ENCODE measurements at regions not wholly inside any gene's neighbourhood (a gene's known extent, or its start where the extent isn't known, plus 50 kb on each side); places are given as distances from the start of the nearest gene placed in this dataset.
"Not testable (repeated sequence)": the region's sequence is repeated elsewhere in the genome, so short reads cannot be mapped to it uniquely, and the experiment has no call there.

GRCh38 chr7:32680259-32681173 is 185.2 kb downstream of the AVL9 start:
- no peak for DNase-seq

- DNase-seq, result no peak
Measured at GRCh38 chr7:32679192-32679591, 183.9 kb downstream of the AVL9 start.

GRCh38 chr7:32677593-32677992 is 182.3 kb downstream of the AVL9 start:
- DNase-seq, result no peak

GRCh38 chr7:32676249-32676941 is 181.1 kb downstream of the AVL9 start:
- no peak for DNase-seq

- no peak for DNase-seq
Measured at GRCh38 chr7:32673275-32673983, 178.1 kb downstream of the AVL9 start.

- DNase-seq, result no peak
Measured at GRCh38 chr7:32670110-32671025, 175.1 kb downstream of the AVL9 start.

- peak; percentile 14 for DNase-seq
Measured at GRCh38 chr7:32669173-32669870, 174.0 kb downstream of the AVL9 start.

- DNase-seq, result not testable (repeated sequence)
Measured at GRCh38 chr7:32668387-32669097, 173.3 kb downstream of the AVL9 start.

GRCh38 chr7:32667586-32667985 is 172.3 kb downstream of the AVL9 start:
- DNase-seq, result not testable (repeated sequence)

- not testable (repeated sequence) for DNase-seq
Measured at GRCh38 chr7:32663805-32664211, 168.5 kb downstream of the AVL9 start.

GRCh38 chr7:32662509-32662908 is 167.2 kb downstream of the AVL9 start:
- DNase-seq, result not testable (repeated sequence)

GRCh38 chr7:32661929-32662328 is 166.6 kb downstream of the AVL9 start:
- DNase-seq, result no peak

- no peak for DNase-seq
Measured at GRCh38 chr7:32661501-32661900, 166.2 kb downstream of the AVL9 start.

- no peak for DNase-seq
Measured at GRCh38 chr7:32660936-32661335, 165.6 kb downstream of the AVL9 start.

- no peak for DNase-seq
Measured at GRCh38 chr7:32659853-32660252, 164.6 kb downstream of the AVL9 start.

GRCh38 chr7:32658467-32658869 is 163.2 kb downstream of the AVL9 start:
- no peak for DNase-seq

GRCh38 chr7:32658034-32658433 is 162.7 kb downstream of the AVL9 start:
- DNase-seq, result no peak

GRCh38 chr7:32654549-32654948 is 159.3 kb downstream of the AVL9 start:
- not testable (repeated sequence) for DNase-seq

- not testable (repeated sequence) for DNase-seq
Measured at GRCh38 chr7:32650356-32650755, 155.1 kb downstream of the AVL9 start.

- no peak for DNase-seq
Measured at GRCh38 chr7:32648408-32649156, 153.3 kb downstream of the AVL9 start.

Data from NCI-H1694 (cell line).